ENCODE measurements at regions not wholly inside any gene's neighbourhood (a gene's known extent, or its start where the extent isn't known, plus 50 kb on each side); places are given as distances from the start of the nearest gene placed in this dataset.

DNA sequence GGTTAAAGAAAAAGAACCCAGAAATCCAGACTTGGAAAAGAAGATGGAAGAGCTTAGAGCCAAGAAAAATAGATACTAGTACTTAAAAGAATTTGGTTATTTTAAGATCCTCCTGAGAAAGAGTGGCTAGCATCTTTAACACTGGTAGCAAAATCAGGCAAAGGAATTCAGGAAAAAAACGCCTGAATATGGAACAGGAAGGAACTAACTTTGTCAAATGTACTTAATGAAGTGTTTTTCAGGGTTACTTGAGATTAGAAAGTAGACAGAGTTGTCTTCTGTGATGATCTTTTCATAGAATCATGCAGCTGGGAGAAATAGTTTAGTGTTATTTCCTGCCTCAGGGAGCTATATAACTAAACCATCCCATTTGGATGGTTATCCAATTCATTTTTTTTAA, 50.8 kb upstream of the SASH1 start:
- intact Hi-C loops (cut with DNase I) = no loop called here
- TF ChIP-seq, protein P1, sequence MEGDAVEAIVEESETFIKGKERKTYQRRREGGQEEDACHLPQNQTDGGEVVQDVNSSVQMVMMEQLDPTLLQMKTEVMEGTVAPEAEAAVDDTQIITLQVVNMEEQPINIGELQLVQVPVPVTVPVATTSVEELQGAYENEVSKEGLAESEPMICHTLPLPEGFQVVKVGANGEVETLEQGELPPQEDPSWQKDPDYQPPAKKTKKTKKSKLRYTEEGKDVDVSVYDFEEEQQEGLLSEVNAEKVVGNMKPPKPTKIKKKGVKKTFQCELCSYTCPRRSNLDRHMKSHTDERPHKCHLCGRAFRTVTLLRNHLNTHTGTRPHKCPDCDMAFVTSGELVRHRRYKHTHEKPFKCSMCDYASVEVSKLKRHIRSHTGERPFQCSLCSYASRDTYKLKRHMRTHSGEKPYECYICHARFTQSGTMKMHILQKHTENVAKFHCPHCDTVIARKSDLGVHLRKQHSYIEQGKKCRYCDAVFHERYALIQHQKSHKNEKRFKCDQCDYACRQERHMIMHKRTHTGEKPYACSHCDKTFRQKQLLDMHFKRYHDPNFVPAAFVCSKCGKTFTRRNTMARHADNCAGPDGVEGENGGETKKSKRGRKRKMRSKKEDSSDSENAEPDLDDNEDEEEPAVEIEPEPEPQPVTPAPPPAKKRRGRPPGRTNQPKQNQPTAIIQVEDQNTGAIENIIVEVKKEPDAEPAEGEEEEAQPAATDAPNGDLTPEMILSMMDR (IDR thresholded peaks at IDR 0.05) = no peak
- Histone ChIP-seq H3K4me1 (no peaks in the 10 kb centered on the region), H3K4me3 (no peak overlapping the region), H3K27me3 (no peaks in the 10 kb centered on the region), H3K27ac (no peak overlapping the region), H3K36me3 (no peaks in the 10 kb centered on the region), H3K9me3 (no peaks in the 10 kb centered on the region), H3K9ac (ENCODE audit: low read depth in 2 of 2, low read length in 2 of 2) (no peak overlapping the region)
- no peak for DNase-seq

All from colonic mucosa (tissue), 4 donors.